K562 (cell line): ENCODE measurements at regions not wholly inside any gene's neighbourhood (a gene's known extent, or its start where the extent isn't known, plus 50 kb on each side); places are given as distances from the start of the nearest gene placed in this dataset.

ENCODE experiments used
- ATAC-seq: fragments of 200-7000 bp; cut with Tn5 transposase; 3 replicates; pipeline ENCODE4 v1.9.1; 2020; ENCODE audit warnings: moderate library complexity
- BruUV-seq: library from RNA; stranded (reverse); fragments of 400-500 nt; replicated peaks from 2 replicates; lab custom pipeline; 2021; lab: Mats Ljungman, UMichigan
- CTCF ChIA-PET: fragments of 300-600 bp; formaldehyde crosslinking; extraction: SDS; loops from one replicate; lab custom pipeline; 2021; ENCODE audit warnings: low intra/inter-chr PET ratio; lab: Yijun Ruan, JAX
- POLR2A ChIA-PET: fragments of 300-600, 350-650 bp; sonication (Branson Sonifier 250); formaldehyde crosslinking; extraction: SDS; loops from one replicate; lab custom pipeline; 2021; ENCODE audit warnings: antibody characterized with exemption, inconsistent platforms; lab: Yijun Ruan, JAX
- DNase-seq, 4 experiments: peaks; one replicate each; pipeline versions ENCODE4 v3.0.0 to v3.0.0-alpha.2; 2011 to 2018; ENCODE audit warnings: low spot score in 3 of 4, mixed read lengths in 3 of 4; ENCODE audit errors: extremely low read depth in 1 of 4
- FAIRE-seq: peaks from 2 replicates; lab custom pipeline; 2011; peaks lifted over from hg19 to GRCh38; lab: Jason Lieb, UNC
- H2AFZ ChIP-seq: 2 replicates; pipeline ENCODE4 v1.6.0; 2011; ENCODE audit warnings: low read depth, low read length, control low read depth, inconsistent platforms
- H3K27ac ChIP-seq: fragments of 200-600 bp; 3 replicates; pipeline ENCODE4 v1.8.0; 2011; ENCODE audit warnings: low read depth, mild to moderate bottlenecking, control low read depth, inconsistent platforms, low read length, moderate library complexity, mixed read lengths; ENCODE audit errors: extremely low read depth
- H3K27me3 ChIP-seq, 2 experiments: fragments of 300-600 bp in 1 of 2; 2 replicates in 1 of 2; 3 replicates in 1 of 2; pipeline versions ENCODE4 v1.6.0 to v1.8.0; 2011; ENCODE audit warnings: inconsistent platforms in 2 of 2, low read length in 2 of 2, mild to moderate bottlenecking in 1 of 2, mixed read lengths in 1 of 2, moderate library complexity in 1 of 2; ENCODE audit not compliant: control insufficient read depth in 2 of 2, insufficient read depth in 2 of 2
- H3K36me3 ChIP-seq: fragments of 300-600 bp; 3 replicates; pipeline ENCODE4 v1.8.0; 2011; ENCODE audit warnings: mild to moderate bottlenecking, low read length, inconsistent platforms; ENCODE audit not compliant: control insufficient read depth, insufficient read depth
- H3K4me1 ChIP-seq, 2 experiments: fragments of 200-600 bp in 1 of 2; replicated peaks in 1 of 2; 2 replicates in 1 of 2; 3 replicates in 1 of 2; pipeline versions ENCODE4 v1.5.1 to v1.8.0; 2011; ENCODE audit warnings: inconsistent platforms in 2 of 2, low read length in 2 of 2, mild to moderate bottlenecking in 1 of 2, mixed read lengths in 1 of 2, moderate library complexity in 1 of 2; ENCODE audit not compliant: control insufficient read depth in 2 of 2, insufficient read depth in 2 of 2
- H3K4me2 ChIP-seq: 2 replicates; pipeline ENCODE4 v1.6.1; 2011; ENCODE audit warnings: low read length, control low read depth, inconsistent platforms, mixed read lengths; ENCODE audit not compliant: insufficient read depth
- H3K4me3 ChIP-seq: fragments of 200-600 bp; sonication (generic), shearing (Covaris generic); 2 replicates; pipeline ENCODE4 v1.5.1; 2016; ENCODE audit warnings: control low read depth, inconsistent platforms
- H3K79me2 ChIP-seq: fragments of 200-600 bp; 3 replicates; pipeline ENCODE4 v1.8.0; 2011; ENCODE audit warnings: low read length, inconsistent platforms; ENCODE audit not compliant: control insufficient read depth, insufficient read depth
- H3K9ac ChIP-seq, 2 experiments: 2 replicates each; pipeline versions ENCODE4 v1.6.0 to v1.6.1; 2011; ENCODE audit warnings: low read depth in 2 of 2, low read length in 2 of 2, control low read depth in 1 of 2, inconsistent platforms in 1 of 2, mild to moderate bottlenecking in 1 of 2, mixed read lengths in 1 of 2; ENCODE audit not compliant: insufficient read depth in 1 of 2
- H3K9me1 ChIP-seq: one replicate; pipeline ENCODE4 v1.6.0; 2011; ENCODE audit warnings: inconsistent platforms, mild to moderate bottlenecking, low read length, moderate library complexity; ENCODE audit not compliant: control insufficient read depth, insufficient read depth
- H3K9me3 ChIP-seq: replicated peaks from 2 replicates; pipeline ENCODE4 v1.5.1; 2011; ENCODE audit warnings: low read depth, low read length, inconsistent platforms; ENCODE audit not compliant: control insufficient read depth, insufficient read depth
- H4K20me1 ChIP-seq: replicated peaks from 2 replicates; pipeline ENCODE4 v1.6.1; 2011; ENCODE audit warnings: low read length, inconsistent platforms, mixed read lengths; ENCODE audit not compliant: control insufficient read depth, insufficient read depth
- CAMTA2 ChIP-seq: fragments of 250-450 bp; sonication (Bioruptor Pico); conservative IDR thresholded peaks from 2 replicates; pipeline ENCODE4 v1.5.1; 2022
- FOXK1 ChIP-seq: sonication (generic); formaldehyde crosslinking; IDR thresholded peaks from 2 replicates; pipeline ENCODE4 v1.8.0; 2022; ENCODE audit warnings: missing genetic modification reagents, mild to moderate bottlenecking, borderline replicate concordance
- KAT7 ChIP-seq: sonication (generic); formaldehyde crosslinking; IDR thresholded peaks from 2 replicates; pipeline ENCODE4 v1.8.0; 2022; ENCODE audit warnings: missing genetic modification reagents, mild to moderate bottlenecking, borderline replicate concordance
- PHF8 ChIP-seq: fragments of 200-600 bp; sonication (generic); IDR thresholded peaks from 2 replicates; pipeline ENCODE4 v1.6.1; 2012; ENCODE audit warnings: mixed run types, mild to moderate bottlenecking, inconsistent platforms, low read length, moderate library complexity, borderline replicate concordance
- PTRF ChIP-seq: fragments of 450-650 bp; IDR thresholded peaks from 2 replicates; pipeline ENCODE4 v1.6.1; 2016; ENCODE audit warnings: mild to moderate bottlenecking, missing genetic modification characterization, missing compliant biosample characterization
- RAD21 ChIP-seq, 2 experiments: fragments of 250-450 bp in 1 of 2; fragments of 450-650 bp in 1 of 2; sonication (Bioruptor Pico) in 1 of 2; formaldehyde crosslinking in 1 of 2; IDR thresholded peaks in 1 of 2; conservative IDR thresholded peaks in 1 of 2; 2 replicates each; pipeline versions ENCODE4 v1.4.0 to v1.8.0; 2020 to 2022; ENCODE audit warnings: mild to moderate bottlenecking in 2 of 2, moderate library complexity in 1 of 2
- SUPT5H ChIP-seq: fragments of 450-650 bp; IDR thresholded peaks from 2 replicates; pipeline ENCODE4 v1.6.1; 2016
- THAP12 ChIP-seq: fragments of 250-450 bp; sonication (Bioruptor Pico); IDR thresholded peaks from 2 replicates; pipeline ENCODE4 v1.9.0; 2021; ENCODE audit warnings: mild to moderate bottlenecking, inconsistent platforms
- XRCC4 ChIP-seq: IDR thresholded peaks from one replicate; pipeline ENCODE4 v1.6.1; 2011; ENCODE audit not compliant: insufficient read depth, insufficient read length; ENCODE audit errors: extremely low read depth
- ZBTB1 ChIP-seq: sonication (generic); formaldehyde crosslinking; IDR thresholded peaks from 2 replicates; pipeline ENCODE4 v1.8.1; 2023; ENCODE audit warnings: missing genetic modification reagents, low read depth, mild to moderate bottlenecking, borderline replicate concordance
- ZC3H4 ChIP-seq: sonication (generic); formaldehyde crosslinking; IDR thresholded peaks from 2 replicates; pipeline ENCODE4 v1.9.0; 2021; ENCODE audit warnings: missing genetic modification reagents, borderline replicate concordance
- ZNF274 ChIP-seq: IDR thresholded peaks from 2 replicates; pipeline ENCODE4 v1.6.1; 2011; ENCODE audit warnings: low read depth, mild to moderate bottlenecking, low read length, moderate library complexity, borderline replicate concordance
- ZNF740 ChIP-seq, 3 experiments: fragments of 200-800 bp in 1 of 3; sonication (Bioruptor generic) in 1 of 3; sonication (generic) in 1 of 3; formaldehyde crosslinking in 1 of 3; IDR thresholded peaks; 2 replicates each; pipeline versions ENCODE4 v1.6.1 to v1.8.0; 2016 to 2022; ENCODE audit warnings: mild to moderate bottlenecking in 2 of 3, missing compliant biosample characterization in 2 of 3, missing genetic modification characterization in 2 of 3, missing genetic modification reagents in 1 of 3
- ZNF778 ChIP-seq: fragments of 450-650 bp; formaldehyde crosslinking; IDR thresholded peaks from 2 replicates; pipeline ENCODE4 v1.4.0; 2020; ENCODE audit warnings: mild to moderate bottlenecking, moderate library complexity
- WGBS: fragments of 100-300 bp; shearing (Covaris generic); methylation state at CpG from one replicate; pipeline ENCODE4 v1.1.6; 2016; ENCODE audit warnings: low coverage, mixed read lengths; ENCODE audit not compliant: insufficient coverage; ENCODE audit errors: missing lambda C conversion rate; 5-methylcytosine and 5-hydroxymethylcytosine counted together
- in situ Hi-C: fragments of 300-500 bp; cut with MboI; formaldehyde crosslinking; loops from 4 replicates; pipeline ENCODE4 v1.15.0; 2018; ENCODE audit warnings: inconsistent platforms, mixed read lengths
- intact Hi-C: fragments of 100-400 bp; cut with micrococcal nuclease; formaldehyde crosslinking; loops from 2 replicates; pipeline ENCODE4 v1.14.2; 2022

GRCh38 chr15:39273717-39274411 lies 307.0 kb upstream of the THBS1 start (continued):
- no peak for TF ChIP-seq ZBTB1 (CRISPR knock-in tag)
- TF ChIP-seq FOXK1 (CRISPR knock-in tag), result no peak
- TF ChIP-seq RAD21 (CRISPR knock-in tag; conservative IDR thresholded peaks at IDR 0.05 in 1 of 2, IDR thresholded peaks at IDR 0.05 in 1 of 2), result no peak
- TF ChIP-seq ZNF778, result no peak
- TF ChIP-seq ZNF274, result no peak
- TF ChIP-seq CAMTA2, result no peak

- Histone ChIP-seq H3K79me2 (no peaks in the 10 kb centered on the region), H3K27ac (no peak overlapping the region), H3K9me3 (no peaks in the 10 kb centered on the region), H4K20me1 (no peaks in the 10 kb centered on the region), H3K4me1 (no peaks in the 10 kb centered on the region), H3K4me3 (no peak overlapping the region), H3K27me3 (peaks cover 3% of the 10 kb centered on the region in 2 experiments; a peak in 3 of 5 replicates), H3K36me3 (no peaks in the 10 kb centered on the region), H3K9me1 (no peaks in the 10 kb centered on the region), H3K9ac (no peak overlapping the region), H3K4me2 (no peak overlapping the region), H2AFZ (no peak overlapping the region)
- ChIA-PET CTCF (no interaction called here), POLR2A (interaction anchor here (0.6 kb wide), 1 partner anchor 305 kb away, joined by 4 read pairs; no protein-coding TSS in a partner anchor)
- FAIRE-seq (no peak), DNase-seq (no peak), ATAC-seq (no peak)
- in situ Hi-C loops (no loop called here), intact Hi-C loops (no loop called here)
- WGBS, result 0% methylated on average over 3 of the region's 3 CpGs
- TF ChIP-seq ZNF740 (CRISPR knock-in tag; IDR thresholded peaks at IDR 0.05), result no peak
- TF ChIP-seq ZNF740 (tag; IDR thresholded peaks at IDR 0.05), result no peak
- TF ChIP-seq ZC3H4 (CRISPR knock-in tag), result no peak
- no peak for TF ChIP-seq THAP12 (CRISPR knock-in tag)
- no peak for TF ChIP-seq KAT7 (CRISPR knock-in tag)
- TF ChIP-seq PTRF (tag), result no peak
- TF ChIP-seq XRCC4, result no peak
- no peak for TF ChIP-seq PHF8
- TF ChIP-seq SUPT5H, result no peak
- no TSS peak for BruUV-seq
Measured at GRCh38 chr15:39275066-39275465, 305.8 kb upstream of the THBS1 start.
